Retinal pigment epithelial cell (primary cell): ENCODE measurements at regions not wholly inside any gene's neighbourhood (a gene's known extent, or its start where the extent isn't known, plus 50 kb on each side); places are given as distances from the start of the nearest gene placed in this dataset.

ENCODE experiments used
- DNase-seq: peaks from one replicate; pipeline ENCODE4 v3.0.0-alpha.2; 2010; ENCODE audit warnings: low read depth
- H3K4me3 ChIP-seq: 2 replicates; pipeline ENCODE4 v1.5.1; 2011; ENCODE audit warnings: mild to moderate bottlenecking, low read length, control low read depth, moderate library complexity
- TF ChIP-seq, protein P1 (sequence below): conservative IDR thresholded peaks from 2 replicates; pipeline ENCODE4 v1.5.1; 2011; ENCODE audit warnings: low read depth, low read length, control low read depth, inconsistent platforms

DNA sequence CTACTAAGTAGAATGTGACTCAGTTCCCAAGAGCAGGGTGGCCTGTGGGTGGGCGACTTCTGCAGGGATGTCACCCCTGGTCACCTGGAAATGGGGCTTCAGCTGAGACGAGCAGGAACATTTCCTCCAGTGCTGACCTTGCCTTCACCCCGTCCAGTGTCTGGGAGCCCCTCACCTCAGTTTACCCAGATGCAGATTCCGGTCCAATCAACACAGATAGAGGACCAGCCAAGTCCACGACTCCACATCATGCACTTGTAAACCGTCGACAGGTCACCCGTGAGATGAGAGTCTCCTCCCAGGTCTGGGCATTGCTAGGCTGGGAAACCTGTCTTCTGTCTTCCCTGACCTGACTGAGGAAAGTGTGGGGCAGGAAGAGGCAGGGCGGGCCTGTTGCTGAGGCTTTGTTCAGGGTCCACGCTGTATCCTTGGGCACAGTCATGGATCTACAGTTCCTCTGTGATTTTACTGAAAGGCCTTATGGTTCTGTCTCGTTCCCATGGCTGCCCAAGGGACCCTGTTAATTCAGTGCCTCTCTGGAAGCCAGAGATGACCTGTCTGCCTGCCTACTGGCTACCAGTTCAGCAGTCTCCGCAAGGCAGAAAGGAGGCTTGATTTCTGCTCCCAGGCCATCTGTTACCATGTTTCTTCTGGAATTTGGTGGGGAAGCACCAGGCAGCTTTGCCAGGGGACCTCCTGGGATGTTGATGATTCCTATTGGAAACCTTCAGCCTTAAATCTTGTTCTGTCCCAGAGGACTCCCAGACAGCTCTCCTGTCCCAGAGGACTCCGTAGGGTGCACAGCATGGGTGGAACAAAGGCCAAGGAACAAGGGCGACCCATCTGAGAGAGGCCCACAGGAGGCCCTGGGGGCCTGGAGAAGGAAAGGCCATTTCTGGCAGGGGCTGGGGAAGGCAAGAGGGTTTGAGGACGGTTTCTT, 288.5 kb upstream of the RTL1 start:
- no peak for DNase-seq
- no peak overlapping the region for H3K4me3 ChIP-seq
- TF ChIP-seq, protein P1, sequence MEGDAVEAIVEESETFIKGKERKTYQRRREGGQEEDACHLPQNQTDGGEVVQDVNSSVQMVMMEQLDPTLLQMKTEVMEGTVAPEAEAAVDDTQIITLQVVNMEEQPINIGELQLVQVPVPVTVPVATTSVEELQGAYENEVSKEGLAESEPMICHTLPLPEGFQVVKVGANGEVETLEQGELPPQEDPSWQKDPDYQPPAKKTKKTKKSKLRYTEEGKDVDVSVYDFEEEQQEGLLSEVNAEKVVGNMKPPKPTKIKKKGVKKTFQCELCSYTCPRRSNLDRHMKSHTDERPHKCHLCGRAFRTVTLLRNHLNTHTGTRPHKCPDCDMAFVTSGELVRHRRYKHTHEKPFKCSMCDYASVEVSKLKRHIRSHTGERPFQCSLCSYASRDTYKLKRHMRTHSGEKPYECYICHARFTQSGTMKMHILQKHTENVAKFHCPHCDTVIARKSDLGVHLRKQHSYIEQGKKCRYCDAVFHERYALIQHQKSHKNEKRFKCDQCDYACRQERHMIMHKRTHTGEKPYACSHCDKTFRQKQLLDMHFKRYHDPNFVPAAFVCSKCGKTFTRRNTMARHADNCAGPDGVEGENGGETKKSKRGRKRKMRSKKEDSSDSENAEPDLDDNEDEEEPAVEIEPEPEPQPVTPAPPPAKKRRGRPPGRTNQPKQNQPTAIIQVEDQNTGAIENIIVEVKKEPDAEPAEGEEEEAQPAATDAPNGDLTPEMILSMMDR = no peak

DNA sequence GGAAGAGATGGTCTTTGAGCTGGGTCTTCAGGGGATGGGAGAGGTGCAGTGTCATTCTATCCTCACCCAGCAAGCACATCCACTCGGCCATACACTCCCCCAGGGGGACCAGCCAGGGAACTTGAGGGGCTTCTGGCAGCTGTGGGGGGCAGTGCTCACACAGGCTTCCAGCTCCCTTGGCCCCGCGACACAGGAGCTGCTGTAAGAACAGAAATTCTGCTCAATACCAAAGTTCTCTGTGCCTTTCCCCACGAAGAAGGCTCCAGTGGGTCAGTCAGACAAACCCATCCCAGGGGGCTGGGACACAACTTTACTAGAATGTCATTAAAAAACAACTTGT, 289.1 kb upstream of the RTL1 start:
- DNase-seq = no peak
- H3K4me3 ChIP-seq = no peak overlapping the region
- TF ChIP-seq, protein P1 = no peak

DNA sequence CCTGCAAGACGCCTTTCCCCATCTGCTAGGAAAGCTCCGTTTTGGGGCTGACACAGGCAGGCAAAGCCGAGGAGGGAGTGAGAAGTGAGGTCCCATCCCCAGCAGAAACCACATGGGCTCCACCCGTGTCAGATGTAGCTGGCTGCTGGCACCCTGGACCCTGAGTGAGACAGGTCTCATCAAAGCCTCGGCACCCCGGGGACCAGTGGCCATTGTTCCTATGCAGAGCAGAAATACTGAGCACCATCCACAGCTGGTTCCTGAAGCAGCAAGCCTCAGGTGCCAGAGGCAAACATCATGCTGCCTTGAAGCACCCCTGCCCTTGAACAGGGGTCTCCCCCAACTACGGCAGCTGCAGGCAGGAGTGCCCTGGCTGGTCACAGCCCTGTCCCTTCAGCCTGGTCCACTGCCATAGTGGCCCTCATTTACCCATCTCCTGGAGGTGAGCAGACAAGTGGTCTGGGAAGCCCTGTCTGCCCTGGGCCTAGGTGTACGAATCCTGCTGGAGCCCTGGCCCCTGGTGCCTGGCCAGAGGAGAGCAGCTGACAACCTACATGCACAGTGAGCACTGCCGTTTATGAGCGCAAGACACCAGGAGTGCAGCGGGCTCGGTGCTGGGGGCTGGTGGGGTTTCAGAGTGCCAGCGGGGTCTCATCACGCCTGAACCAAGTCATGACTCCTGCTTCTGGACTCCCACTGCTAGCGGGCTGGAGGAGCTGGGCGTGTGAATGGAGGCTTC, 289.8 kb upstream of the RTL1 start:
- no peak overlapping the region for H3K4me3 ChIP-seq
- TF ChIP-seq, protein P1 = no peak
- no peak for DNase-seq

DNA sequence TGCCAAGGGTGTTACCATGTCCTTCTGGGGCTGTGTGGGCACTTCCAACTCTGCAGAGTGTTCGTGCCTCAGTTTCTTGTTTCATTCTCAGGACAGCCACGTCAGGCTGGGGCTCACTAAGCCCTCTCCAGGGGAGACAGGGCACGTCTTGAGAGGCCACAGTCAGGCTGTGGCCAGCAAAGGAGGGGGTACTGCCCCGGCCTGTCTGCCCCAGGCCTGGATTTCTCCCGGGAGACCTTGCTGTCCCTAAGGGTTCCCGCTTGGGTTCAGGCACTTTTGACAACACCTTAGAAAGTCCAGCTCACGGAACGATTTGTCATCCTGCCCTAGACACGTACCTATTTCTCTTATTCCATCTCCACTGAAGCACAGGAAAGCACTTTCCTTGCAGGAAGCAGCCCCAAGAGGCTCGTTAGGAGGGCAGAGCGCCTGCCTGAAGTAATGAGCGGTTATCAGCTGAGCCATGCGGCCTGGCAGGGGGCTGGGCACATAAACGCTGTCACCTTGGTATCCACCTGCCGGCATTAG, 290.4 kb upstream of the RTL1 start:
- H3K4me3 ChIP-seq = no peak overlapping the region
- TF ChIP-seq, protein P1 = no peak
- DNase-seq = no peak

DNA sequence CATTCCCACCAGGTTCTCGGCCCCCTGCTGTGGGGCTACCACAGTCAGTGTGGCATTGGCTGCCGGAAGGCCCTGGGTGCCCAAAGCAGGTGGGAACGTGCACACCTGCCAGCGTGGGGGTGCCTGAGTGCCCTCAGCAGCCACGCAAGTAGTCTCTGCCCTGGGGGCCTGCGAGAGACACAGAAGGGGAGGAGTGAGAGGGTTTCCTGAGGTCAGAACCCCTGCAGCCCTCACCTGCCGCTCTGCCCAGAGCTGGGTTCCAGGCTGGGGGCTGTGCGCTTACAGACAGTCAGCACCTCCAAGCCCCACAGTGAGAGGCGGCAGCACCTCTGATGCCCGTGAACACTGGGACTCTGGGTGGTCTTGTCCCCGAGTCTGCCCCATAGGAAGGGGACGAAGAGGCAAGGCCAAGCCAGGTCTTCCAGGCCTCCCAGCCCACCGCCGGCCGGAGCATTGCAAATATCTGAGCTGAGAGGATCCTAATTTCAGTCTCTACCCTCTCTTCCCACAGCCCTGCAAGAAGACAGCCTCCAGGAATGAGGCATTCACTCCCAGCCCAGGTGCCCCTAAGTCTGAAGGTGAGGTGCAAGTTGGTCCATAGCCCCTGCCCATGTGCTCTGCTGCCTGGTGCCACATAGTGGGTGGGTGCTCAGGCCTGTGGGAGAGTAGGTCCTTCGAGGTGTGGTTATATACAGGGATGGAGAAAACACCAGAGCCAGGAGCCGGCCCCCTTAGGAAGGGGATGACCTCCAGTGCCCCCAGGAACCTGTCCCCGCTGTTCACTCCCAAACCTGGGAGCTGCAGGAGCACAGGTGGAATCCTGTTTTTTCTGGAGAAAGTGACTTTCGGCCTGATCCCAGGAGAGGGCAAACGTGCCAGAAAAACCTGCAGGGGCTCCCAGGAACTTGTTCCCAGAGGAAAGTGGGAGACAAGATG, 291.1 kb upstream of the RTL1 start:
- H3K4me3 ChIP-seq = no peak overlapping the region
- no peak for DNase-seq
- TF ChIP-seq, protein P1 = no peak

DNA sequence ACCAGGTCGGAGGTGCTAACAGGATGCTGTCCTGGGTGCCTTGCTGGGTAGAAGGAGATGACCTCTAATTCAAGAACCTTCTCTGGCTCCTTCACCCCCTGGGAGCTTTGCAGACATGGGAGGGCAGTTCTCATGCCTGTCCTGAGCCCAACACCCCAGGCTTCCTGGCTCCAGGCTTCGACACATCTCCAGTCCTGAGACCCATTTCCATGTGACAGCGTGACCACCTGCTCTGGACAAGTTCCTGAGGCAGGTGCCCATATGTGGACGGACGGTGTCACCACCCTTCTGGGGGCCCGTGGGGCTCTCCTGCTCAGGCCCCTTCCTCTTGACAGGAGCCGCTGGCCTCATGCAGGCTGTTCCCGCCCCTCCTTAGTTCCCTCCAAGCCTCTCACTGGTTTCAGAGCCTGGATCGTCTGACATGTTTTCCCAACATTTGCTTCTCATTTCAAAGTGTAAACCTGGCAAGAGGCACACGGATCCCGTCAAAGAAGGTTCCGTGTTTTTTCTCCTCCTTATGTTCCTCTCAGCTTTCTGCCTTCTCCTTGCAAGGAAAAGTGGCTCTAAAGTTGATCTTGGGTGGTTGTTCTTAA, 291.9 kb upstream of the RTL1 start:
- DNase-seq = no peak
- TF ChIP-seq, protein P1 = no peak
- H3K4me3 ChIP-seq = no peak overlapping the region
